Aorta (tissue), 5 donors: ENCODE measurements at regions not wholly inside any gene's neighbourhood (a gene's known extent, or its start where the extent isn't known, plus 50 kb on each side); places are given as distances from the start of the nearest gene placed in this dataset.
A peak's percentile ranks its signal among the peaks of the same experiment; 100 is the strongest.

Experiments used
- ATAC-seq: fragments of 200-7000 bp; cut with Tn5 transposase; one replicate; pipeline ENCODE4 v1.9.1; 2022; ENCODE audit warnings: moderate library complexity; ENCODE audit not compliant: low FRiP score
- DNase-seq, 2 donors: peaks; one replicate each; pipeline ENCODE4 v3.0.0-alpha.2; 2020
- H3K27ac ChIP-seq, 2 donors: one replicate each; pipeline ENCODE4 v1.5.1; 2013; ENCODE audit warnings: low read length in 2 of 2, mild to moderate bottlenecking in 2 of 2, moderate library complexity in 2 of 2, control low read depth in 1 of 2, inconsistent platforms in 1 of 2, low read depth in 1 of 2
- H3K27me3 ChIP-seq, 2 donors: one replicate each; pipeline ENCODE4 v1.6.1; 2013; ENCODE audit warnings: control low read depth in 1 of 2, low read length in 1 of 2, mild to moderate bottlenecking in 1 of 2, moderate library complexity in 1 of 2; ENCODE audit not compliant: insufficient read depth in 2 of 2, control insufficient read depth in 1 of 2
- H3K36me3 ChIP-seq, 2 donors: one replicate each; pipeline ENCODE4 v1.6.1; 2013; ENCODE audit warnings: control low read depth in 1 of 2, low read length in 1 of 2, mild to moderate bottlenecking in 1 of 2; ENCODE audit not compliant: insufficient read depth in 2 of 2, control insufficient read depth in 1 of 2
- H3K4me1 ChIP-seq, 2 donors: one replicate each; pipeline ENCODE4 v1.6.1; 2013; ENCODE audit warnings: low read length in 2 of 2, control low read depth in 1 of 2, mild to moderate bottlenecking in 1 of 2, moderate library complexity in 1 of 2; ENCODE audit not compliant: insufficient read depth in 2 of 2, control insufficient read depth in 1 of 2
- H3K4me3 ChIP-seq, 2 donors: one replicate each; pipeline ENCODE4 v1.5.1; 2013; ENCODE audit warnings: low read length in 2 of 2, control low read depth in 1 of 2, mild to moderate bottlenecking in 1 of 2
- H3K9me3 ChIP-seq: one replicate; pipeline ENCODE4 v1.6.1; 2013; ENCODE audit warnings: mild to moderate bottlenecking, low read length; ENCODE audit not compliant: control insufficient read depth
- WGBS, 2 donors: extraction: QIAGEN DNeasy Blood & Tissue Kit; methylation state at CpG; one replicate each; pipeline ENCODE4 v1.1.7; 2013; 5-methylcytosine and 5-hydroxymethylcytosine counted together
- intact Hi-C, 2 donors: fragments of 100-400 bp; cut with DNase I; formaldehyde crosslinking; loops; one replicate each; pipeline versions ENCODE4 v1.14.2 to v1.15.0; 2022
- donor health status: healthy with polysubstance abuse.
- donor health status: Bipolar disorder and iron deficiency.
- donor health status: DM: no; HTN: no; CAD: no.
- donor health status: DM: no; HTN: no; CAD: no.
- donor health status: DM: yes; HTN: yes; CAD: no.

GRCh38 chr6:90973188-90973587 is 386.3 kb upstream of the MAP3K7 start:
- H3K27me3 ChIP-seq = no peaks in the 10 kb centered on the region
- intact Hi-C loops = no loop called here
- no peaks in the 10 kb centered on the region for H3K4me1 ChIP-seq
- no peak overlapping the region for H3K4me3 ChIP-seq
- H3K27ac ChIP-seq = no peak overlapping the region
- no peak for ATAC-seq
- DNase-seq = no peak
- no peaks in the 10 kb centered on the region for H3K36me3 ChIP-seq
- H3K9me3 ChIP-seq = no peaks in the 10 kb centered on the region

GRCh38 chr6:90970672-90971071 is 383.8 kb upstream of the MAP3K7 start:
- Histone ChIP-seq H3K4me3 (no peak overlapping the region), H3K27ac (no peak overlapping the region), H3K4me1 (no peaks in the 10 kb centered on the region), H3K36me3 (no peaks in the 10 kb centered on the region), H3K9me3 (peaks cover 2% of the 10 kb centered on the region), H3K27me3 (no peaks in the 10 kb centered on the region)
- DNase-seq (no peak), ATAC-seq (no peak)
- intact Hi-C loops = no loop called here

GRCh38 chr6:90967471-90967870 is 380.6 kb upstream of the MAP3K7 start:
- Histone ChIP-seq H3K36me3 (no peaks in the 10 kb centered on the region), H3K4me1 (no peaks in the 10 kb centered on the region), H3K9me3 (peaks cover 2% of the 10 kb centered on the region), H3K27ac (no peak overlapping the region), H3K27me3 (no peaks in the 10 kb centered on the region), H3K4me3 (no peak overlapping the region)
- intact Hi-C loops = no loop called here
- ATAC-seq (no peak), DNase-seq (no peak)
- 90 to 91% methylated on average over 3 of the region's 3 CpGs for WGBS, 2 donors

GRCh38 chr6:90960324-90960723 is 373.5 kb upstream of the MAP3K7 start:
- WGBS, 2 donors = 82 to 89% methylated on average over 2 of the region's 2 CpGs
- no peak overlapping the region for H3K27ac ChIP-seq
- ATAC-seq (peak; percentile 15), DNase-seq (no peak)
- H3K4me3 ChIP-seq = no peak overlapping the region
- H3K27me3 ChIP-seq = no peaks in the 10 kb centered on the region
- intact Hi-C loops = no loop called here
- H3K4me1 ChIP-seq = no peaks in the 10 kb centered on the region
- H3K36me3 ChIP-seq = no peaks in the 10 kb centered on the region
- peaks cover 2% of the 10 kb centered on the region for H3K9me3 ChIP-seq

GRCh38 chr6:90955246-90955645 is 368.4 kb upstream of the MAP3K7 start:
- DNase-seq = no peak
- H3K4me1 ChIP-seq = no peaks in the 10 kb centered on the region
- H3K27ac ChIP-seq = no peak overlapping the region
- ATAC-seq = no peak
- no peaks in the 10 kb centered on the region for H3K27me3 ChIP-seq
- H3K9me3 ChIP-seq = peaks cover 4% of the 10 kb centered on the region
- H3K36me3 ChIP-seq = no peaks in the 10 kb centered on the region
- intact Hi-C loops = no loop called here
- no peak overlapping the region for H3K4me3 ChIP-seq
- 80 to 88% methylated on average over 3 of the region's 3 CpGs for WGBS, 2 donors

GRCh38 chr6:90953405-90954161 is 366.7 kb upstream of the MAP3K7 start:
- no peak for ATAC-seq
- Histone ChIP-seq H3K9me3 (peaks cover 4% of the 10 kb centered on the region), H3K36me3 (no peaks in the 10 kb centered on the region), H3K4me1 (no peaks in the 10 kb centered on the region), H3K4me3 (no peak overlapping the region), H3K27ac (no peak overlapping the region), H3K27me3 (no peaks in the 10 kb centered on the region)
- no peak for DNase-seq
- intact Hi-C loops = no loop called here

GRCh38 chr6:90952176-90952575 is 365.3 kb upstream of the MAP3K7 start:
- H3K27ac ChIP-seq = no peak overlapping the region
- no peak for ATAC-seq

GRCh38 chr6:90948540-90948939 is 361.7 kb upstream of the MAP3K7 start:
- no peaks in the 10 kb centered on the region for H3K4me1 ChIP-seq
- H3K9me3 ChIP-seq = no peaks in the 10 kb centered on the region
- no peaks in the 10 kb centered on the region for H3K27me3 ChIP-seq
- no peak overlapping the region for H3K27ac ChIP-seq
- no peaks in the 10 kb centered on the region for H3K36me3 ChIP-seq
- intact Hi-C loops = no loop called here
- DNase-seq = peak in 1 of 2 donors; percentile 66
- 88 to 93% methylated on average over 9 of the region's 9 CpGs for WGBS, 2 donors
- no peak for ATAC-seq
- no peak overlapping the region for H3K4me3 ChIP-seq

More at GRCh38 chr6:90952176-90952575, 365.3 kb upstream of the MAP3K7 start:
- WGBS, 2 donors = 29 to 30% methylated on average over 2 of the region's 2 CpGs
- H3K27me3 ChIP-seq = no peaks in the 10 kb centered on the region
- no peak for DNase-seq
- H3K9me3 ChIP-seq = peaks cover 2% of the 10 kb centered on the region
- no peaks in the 10 kb centered on the region for H3K36me3 ChIP-seq
- no peaks in the 10 kb centered on the region for H3K4me1 ChIP-seq
- no peak overlapping the region for H3K4me3 ChIP-seq
- intact Hi-C loops = no loop called here

GRCh38 chr6:90947184-90948064 is 360.6 kb upstream of the MAP3K7 start:
- H3K4me1 ChIP-seq = no peaks in the 10 kb centered on the region
- WGBS, 2 donors = 94 to 95% methylated on average over 26 to 29 of the region's 29 CpGs
- no peak overlapping the region for H3K4me3 ChIP-seq
- ATAC-seq = peak; percentile 43
- H3K36me3 ChIP-seq = no peaks in the 10 kb centered on the region
- peak in 1 of 2 donors; percentile 72 for DNase-seq
- no peaks in the 10 kb centered on the region for H3K9me3 ChIP-seq
- H3K27me3 ChIP-seq = no peaks in the 10 kb centered on the region
- intact Hi-C loops = no loop called here
- no peak overlapping the region for H3K27ac ChIP-seq
